H1 (cell line): ENCODE measurements at regions not wholly inside any gene's neighbourhood (a gene's known extent, or its start where the extent isn't known, plus 50 kb on each side); places are given as distances from the start of the nearest gene placed in this dataset.

ENCODE experiments used
- GTF2F1 ChIP-seq: IDR thresholded peaks from 2 replicates; pipeline ENCODE4 v1.6.1; 2012; ENCODE audit warnings: low read depth, low read length, improper control_type of control experiment, borderline replicate concordance
- KDM4A ChIP-seq: IDR thresholded peaks from one replicate; pipeline ENCODE4 v1.7.1; 2012; ENCODE audit warnings: low read depth, mild to moderate bottlenecking, moderate library complexity, low read length, inconsistent platforms; ENCODE audit not compliant: severe bottlenecking
- KDM5A ChIP-seq: fragments of 200-600 bp; IDR thresholded peaks from 2 replicates; pipeline ENCODE4 v1.7.1; 2012; ENCODE audit warnings: mild to moderate bottlenecking, low read length, inconsistent platforms, mixed read lengths
- NRF1 ChIP-seq: IDR thresholded peaks from 2 replicates; pipeline ENCODE4 v1.6.1; 2011; ENCODE audit warnings: mild to moderate bottlenecking, low read depth, low read length, improper control_type of control experiment
- POLR2A ChIP-seq, 2 experiments: IDR thresholded peaks; 1 replicate in 1 of 2; 2 replicates in 1 of 2; pipeline ENCODE4 v1.6.1; 2011; ENCODE audit warnings: low read depth in 2 of 2, low read length in 2 of 2, mild to moderate bottlenecking in 2 of 2; ENCODE audit errors: control extremely low read depth in 1 of 2
- RBBP5 ChIP-seq: IDR thresholded peaks from 2 replicates; pipeline ENCODE4 v1.7.1; 2012; ENCODE audit warnings: low read depth, mild to moderate bottlenecking, inconsistent platforms, low read length, moderate library complexity, borderline replicate concordance
- RNF2 ChIP-seq: fragments of 200-900, 300-1000 bp; sonication (generic); IDR thresholded peaks from 2 replicates; pipeline ENCODE4 v1.7.1; 2016; ENCODE audit warnings: borderline replicate concordance, low read depth, mild to moderate bottlenecking, antibody characterized with exemption, low read length; ENCODE audit not compliant: poor library complexity, severe bottlenecking; ENCODE audit errors: missing control alignments
- SP1 ChIP-seq: IDR thresholded peaks from 2 replicates; pipeline ENCODE4 v1.6.1; 2011; ENCODE audit warnings: low read depth, low read length
- USF2 ChIP-seq: IDR thresholded peaks from 2 replicates; pipeline ENCODE4 v1.6.1; 2011; ENCODE audit warnings: low read length, improper control_type of control experiment
- YY1 ChIP-seq: IDR thresholded peaks from 2 replicates; pipeline ENCODE4 v1.6.1; 2011; ENCODE audit warnings: low read depth, mild to moderate bottlenecking, low read length
- TF ChIP-seq, protein P1 (sequence below): fragments of 300-600 bp; sonication (generic); IDR thresholded peaks from 2 replicates; pipeline ENCODE4 v1.7.1; 2012; ENCODE audit warnings: low read length, moderate library complexity, mild to moderate bottlenecking, inconsistent platforms; ENCODE audit not compliant: insufficient replicate concordance

- TF ChIP-seq, protein P1, sequence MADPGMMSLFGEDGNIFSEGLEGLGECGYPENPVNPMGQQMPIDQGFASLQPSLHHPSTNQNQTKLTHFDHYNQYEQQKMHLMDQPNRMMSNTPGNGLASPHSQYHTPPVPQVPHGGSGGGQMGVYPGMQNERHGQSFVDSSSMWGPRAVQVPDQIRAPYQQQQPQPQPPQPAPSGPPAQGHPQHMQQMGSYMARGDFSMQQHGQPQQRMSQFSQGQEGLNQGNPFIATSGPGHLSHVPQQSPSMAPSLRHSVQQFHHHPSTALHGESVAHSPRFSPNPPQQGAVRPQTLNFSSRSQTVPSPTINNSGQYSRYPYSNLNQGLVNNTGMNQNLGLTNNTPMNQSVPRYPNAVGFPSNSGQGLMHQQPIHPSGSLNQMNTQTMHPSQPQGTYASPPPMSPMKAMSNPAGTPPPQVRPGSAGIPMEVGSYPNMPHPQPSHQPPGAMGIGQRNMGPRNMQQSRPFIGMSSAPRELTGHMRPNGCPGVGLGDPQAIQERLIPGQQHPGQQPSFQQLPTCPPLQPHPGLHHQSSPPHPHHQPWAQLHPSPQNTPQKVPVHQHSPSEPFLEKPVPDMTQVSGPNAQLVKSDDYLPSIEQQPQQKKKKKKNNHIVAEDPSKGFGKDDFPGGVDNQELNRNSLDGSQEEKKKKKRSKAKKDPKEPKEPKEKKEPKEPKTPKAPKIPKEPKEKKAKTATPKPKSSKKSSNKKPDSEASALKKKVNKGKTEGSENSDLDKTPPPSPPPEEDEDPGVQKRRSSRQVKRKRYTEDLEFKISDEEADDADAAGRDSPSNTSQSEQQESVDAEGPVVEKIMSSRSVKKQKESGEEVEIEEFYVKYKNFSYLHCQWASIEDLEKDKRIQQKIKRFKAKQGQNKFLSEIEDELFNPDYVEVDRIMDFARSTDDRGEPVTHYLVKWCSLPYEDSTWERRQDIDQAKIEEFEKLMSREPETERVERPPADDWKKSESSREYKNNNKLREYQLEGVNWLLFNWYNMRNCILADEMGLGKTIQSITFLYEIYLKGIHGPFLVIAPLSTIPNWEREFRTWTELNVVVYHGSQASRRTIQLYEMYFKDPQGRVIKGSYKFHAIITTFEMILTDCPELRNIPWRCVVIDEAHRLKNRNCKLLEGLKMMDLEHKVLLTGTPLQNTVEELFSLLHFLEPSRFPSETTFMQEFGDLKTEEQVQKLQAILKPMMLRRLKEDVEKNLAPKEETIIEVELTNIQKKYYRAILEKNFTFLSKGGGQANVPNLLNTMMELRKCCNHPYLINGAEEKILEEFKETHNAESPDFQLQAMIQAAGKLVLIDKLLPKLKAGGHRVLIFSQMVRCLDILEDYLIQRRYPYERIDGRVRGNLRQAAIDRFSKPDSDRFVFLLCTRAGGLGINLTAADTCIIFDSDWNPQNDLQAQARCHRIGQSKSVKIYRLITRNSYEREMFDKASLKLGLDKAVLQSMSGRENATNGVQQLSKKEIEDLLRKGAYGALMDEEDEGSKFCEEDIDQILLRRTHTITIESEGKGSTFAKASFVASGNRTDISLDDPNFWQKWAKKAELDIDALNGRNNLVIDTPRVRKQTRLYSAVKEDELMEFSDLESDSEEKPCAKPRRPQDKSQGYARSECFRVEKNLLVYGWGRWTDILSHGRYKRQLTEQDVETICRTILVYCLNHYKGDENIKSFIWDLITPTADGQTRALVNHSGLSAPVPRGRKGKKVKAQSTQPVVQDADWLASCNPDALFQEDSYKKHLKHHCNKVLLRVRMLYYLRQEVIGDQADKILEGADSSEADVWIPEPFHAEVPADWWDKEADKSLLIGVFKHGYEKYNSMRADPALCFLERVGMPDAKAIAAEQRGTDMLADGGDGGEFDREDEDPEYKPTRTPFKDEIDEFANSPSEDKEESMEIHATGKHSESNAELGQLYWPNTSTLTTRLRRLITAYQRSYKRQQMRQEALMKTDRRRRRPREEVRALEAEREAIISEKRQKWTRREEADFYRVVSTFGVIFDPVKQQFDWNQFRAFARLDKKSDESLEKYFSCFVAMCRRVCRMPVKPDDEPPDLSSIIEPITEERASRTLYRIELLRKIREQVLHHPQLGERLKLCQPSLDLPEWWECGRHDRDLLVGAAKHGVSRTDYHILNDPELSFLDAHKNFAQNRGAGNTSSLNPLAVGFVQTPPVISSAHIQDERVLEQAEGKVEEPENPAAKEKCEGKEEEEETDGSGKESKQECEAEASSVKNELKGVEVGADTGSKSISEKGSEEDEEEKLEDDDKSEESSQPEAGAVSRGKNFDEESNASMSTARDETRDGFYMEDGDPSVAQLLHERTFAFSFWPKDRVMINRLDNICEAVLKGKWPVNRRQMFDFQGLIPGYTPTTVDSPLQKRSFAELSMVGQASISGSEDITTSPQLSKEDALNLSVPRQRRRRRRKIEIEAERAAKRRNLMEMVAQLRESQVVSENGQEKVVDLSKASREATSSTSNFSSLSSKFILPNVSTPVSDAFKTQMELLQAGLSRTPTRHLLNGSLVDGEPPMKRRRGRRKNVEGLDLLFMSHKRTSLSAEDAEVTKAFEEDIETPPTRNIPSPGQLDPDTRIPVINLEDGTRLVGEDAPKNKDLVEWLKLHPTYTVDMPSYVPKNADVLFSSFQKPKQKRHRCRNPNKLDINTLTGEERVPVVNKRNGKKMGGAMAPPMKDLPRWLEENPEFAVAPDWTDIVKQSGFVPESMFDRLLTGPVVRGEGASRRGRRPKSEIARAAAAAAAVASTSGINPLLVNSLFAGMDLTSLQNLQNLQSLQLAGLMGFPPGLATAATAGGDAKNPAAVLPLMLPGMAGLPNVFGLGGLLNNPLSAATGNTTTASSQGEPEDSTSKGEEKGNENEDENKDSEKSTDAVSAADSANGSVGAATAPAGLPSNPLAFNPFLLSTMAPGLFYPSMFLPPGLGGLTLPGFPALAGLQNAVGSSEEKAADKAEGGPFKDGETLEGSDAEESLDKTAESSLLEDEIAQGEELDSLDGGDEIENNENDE = no peak
- no peak for TF ChIP-seq RBBP5
- no peak for TF ChIP-seq NRF1
- TF ChIP-seq KDM4A = no peak
- TF ChIP-seq RNF2 = no peak
- TF ChIP-seq USF2 = no peak
- no peak for TF ChIP-seq YY1
- no peak for TF ChIP-seq SP1
- TF ChIP-seq GTF2F1 = no peak
- TF ChIP-seq KDM5A = no peak
- TF ChIP-seq POLR2A (IDR thresholded peaks at IDR 0.05; ENCODE audit: control extremely low read depth in 1 of 2, low read depth in 2 of 2, low read length in 2 of 2) = no peak
These were observed 378.4 kb downstream of the RND3 start (continued) for GRCh38 chr2:150109028-150109427.
